ENCODE measurements at regions not wholly inside any gene's neighbourhood (a gene's known extent, or its start where the extent isn't known, plus 50 kb on each side); places are given as distances from the start of the nearest gene placed in this dataset.

GRCh38 chr3:151024339-151024738, 51.8 kb upstream of the CLRN1 start:
- ChIA-PET CTCF (interaction anchor here (1.2 kb wide), 1 partner anchor 12 kb away, joined by 3 read pairs; no protein-coding TSS in a partner anchor), POLR2A (no interaction called here)
- no peak for TF ChIP-seq CTCF (IDR thresholded peaks at IDR 0.05; ENCODE audit: control extremely low read depth, extremely low read depth, low read depth, missing control alignments)
- DNase-seq (ENCODE audit: extremely low spot score): no peak

GRCh38 chr3:151034303-151034702, 51.2 kb upstream of the MED12L start:
- POLR2A ChIA-PET: no interaction called here
- TF ChIP-seq CTCF (IDR thresholded peaks at IDR 0.05; ENCODE audit: control extremely low read depth, extremely low read depth, low read depth, missing control alignments): no peak

GRCh38 chr3:151035072-151035471, 50.4 kb upstream of the MED12L start:
- POLR2A ChIA-PET: no interaction called here
- DNase-seq (ENCODE audit: extremely low spot score): no peak
- CTCF ChIA-PET: interaction anchor here (1.8 kb wide), 1 partner anchor 247 kb away, joined by 3 read pairs; no protein-coding TSS in a partner anchor
- TF ChIP-seq CTCF (IDR thresholded peaks at IDR 0.05; ENCODE audit: control extremely low read depth, extremely low read depth, low read depth, missing control alignments): no peak

More at GRCh38 chr3:151034303-151034702, 51.2 kb upstream of the MED12L start:
- CTCF ChIA-PET: no interaction called here
- DNase-seq (ENCODE audit: extremely low spot score): no peak

All from GM10248 (cell line).